ENCODE measurements at regions not wholly inside any gene's neighbourhood (a gene's known extent, or its start where the extent isn't known, plus 50 kb on each side); places are given as distances from the start of the nearest gene placed in this dataset.

DNA sequence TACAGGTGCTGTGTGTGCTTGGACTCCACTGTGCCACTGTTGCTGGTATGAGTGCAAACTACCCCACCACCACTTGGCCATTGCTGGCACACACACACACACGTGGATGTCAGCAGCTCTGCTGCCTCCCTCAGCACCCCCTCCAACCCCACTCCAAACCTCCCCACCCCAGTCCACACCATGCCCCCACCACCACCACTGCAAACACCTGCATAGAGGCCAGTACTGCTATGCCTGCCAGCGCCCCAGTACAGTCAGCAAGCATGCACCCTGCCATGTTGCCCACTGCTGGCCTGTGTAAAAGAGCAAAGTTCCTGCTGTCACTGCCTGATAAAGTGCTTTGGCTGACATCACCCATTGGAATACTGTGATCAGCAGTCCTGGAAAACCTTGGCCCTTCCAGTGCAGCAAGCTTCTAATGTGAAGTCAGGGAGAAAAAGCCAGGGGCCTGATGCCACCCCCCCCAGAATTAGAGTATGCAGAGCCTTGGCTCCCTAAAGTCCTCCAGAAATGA lies 519.2 kb upstream of the PCDH15 start:
- TF ChIP-seq POLR2AphosphoS5 (IDR thresholded peaks at IDR 0.05; ENCODE audit: low read depth, low read length) (no peak), TAF1 (IDR thresholded peaks at IDR 0.05; ENCODE audit: low read depth, low read length) (no peak), POLR2A (IDR thresholded peaks at IDR 0.05; ENCODE audit: low read depth, low read length) (no peak)
